CD4-positive, alpha-beta T cell treated with Interleukin-15 for 1 hour (primary cell): ENCODE measurements at regions not wholly inside any gene's neighbourhood (a gene's known extent, or its start where the extent isn't known, plus 50 kb on each side); places are given as distances from the start of the nearest gene placed in this dataset.

Experiments used
- DNase-seq: peaks from one replicate; pipeline ENCODE4 v3.0.0-alpha.2; 2020

DNA sequence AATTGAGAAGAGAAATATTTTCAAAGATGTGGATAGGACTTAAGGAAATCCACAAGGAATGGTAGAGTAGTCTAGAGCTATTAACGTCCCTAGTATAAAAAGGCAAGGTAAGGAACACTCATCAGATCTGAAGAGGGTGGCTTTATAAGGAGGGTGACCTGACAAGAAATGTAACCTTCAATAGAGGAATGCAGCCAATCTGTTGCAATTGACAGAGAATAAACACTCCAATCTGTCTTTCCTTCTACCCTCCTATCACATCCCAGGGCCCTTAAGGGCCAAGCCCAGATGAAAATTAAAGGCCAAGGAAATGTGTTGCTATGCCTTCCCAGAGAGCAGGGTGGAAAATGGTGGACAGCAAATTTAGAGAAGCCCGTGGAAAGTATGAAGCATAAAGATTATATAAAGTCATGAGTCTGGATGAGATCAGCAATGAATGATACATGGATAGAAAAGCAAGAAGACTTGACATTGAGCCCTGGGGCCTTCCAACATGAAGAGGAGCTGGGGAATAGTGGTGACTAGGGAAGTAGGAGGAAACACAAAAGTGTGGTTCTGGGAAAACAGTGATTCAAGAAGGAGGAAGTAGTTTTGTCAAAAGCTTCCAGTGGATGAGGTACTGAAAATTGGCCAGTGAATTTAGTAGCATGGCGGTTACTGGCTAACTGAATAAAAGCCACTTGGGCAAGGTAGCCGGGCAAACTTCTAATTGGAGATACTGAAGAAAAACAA is 270.6 kb upstream of the TANK start:
- no peak for DNase-seq

DNA sequence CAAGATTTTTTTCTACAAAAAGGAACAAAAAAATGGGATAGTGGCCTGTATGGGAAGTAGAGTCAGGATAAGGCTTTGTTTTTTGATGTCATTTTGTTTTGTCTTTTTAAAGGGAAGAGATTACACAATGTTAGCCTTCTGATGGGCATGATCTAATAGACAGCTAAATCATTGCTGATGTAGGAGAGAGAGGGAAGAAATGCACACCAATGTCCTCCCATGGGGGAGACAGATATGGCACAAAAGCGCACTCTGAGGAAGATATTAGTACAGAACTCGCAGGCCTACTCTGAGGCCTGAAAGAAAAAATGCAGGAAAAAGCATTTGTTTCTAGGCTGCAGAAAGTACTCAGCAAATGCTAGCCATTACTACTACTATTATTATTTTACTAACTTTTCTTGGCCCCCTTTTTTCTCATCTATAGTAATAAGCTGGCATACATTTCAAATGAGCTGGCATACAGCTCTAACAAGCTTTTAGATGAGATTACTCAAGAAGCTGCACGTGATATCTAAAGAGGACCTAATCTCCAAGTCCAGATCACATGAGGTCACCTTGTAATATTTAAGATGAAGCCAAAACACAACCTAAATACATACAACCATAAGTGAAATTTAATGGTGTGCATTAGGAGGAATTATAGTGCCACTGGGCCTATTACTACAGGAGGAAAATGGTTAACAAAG is 269.4 kb upstream of the TANK start:
- no peak for DNase-seq

DNA sequence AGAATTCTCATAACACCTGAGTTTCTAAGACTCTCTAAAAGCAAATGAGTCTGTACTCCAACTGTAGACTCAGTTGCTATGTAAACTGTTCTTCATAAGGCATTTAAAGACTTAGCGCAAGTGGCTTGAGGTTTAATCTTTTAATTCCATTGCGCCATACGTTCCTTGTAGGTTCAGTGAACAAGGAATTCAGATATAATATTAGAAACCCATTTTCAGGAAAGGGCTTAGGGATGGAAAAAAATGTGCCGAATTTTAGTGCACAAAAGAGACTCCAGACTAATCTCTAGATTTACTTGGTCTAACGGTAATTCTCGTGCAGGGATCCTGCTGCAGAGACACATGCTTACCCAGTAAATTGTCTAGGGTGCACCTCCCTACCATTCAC is 268.9 kb upstream of the TANK start:
- DNase-seq = no peak

DNA sequence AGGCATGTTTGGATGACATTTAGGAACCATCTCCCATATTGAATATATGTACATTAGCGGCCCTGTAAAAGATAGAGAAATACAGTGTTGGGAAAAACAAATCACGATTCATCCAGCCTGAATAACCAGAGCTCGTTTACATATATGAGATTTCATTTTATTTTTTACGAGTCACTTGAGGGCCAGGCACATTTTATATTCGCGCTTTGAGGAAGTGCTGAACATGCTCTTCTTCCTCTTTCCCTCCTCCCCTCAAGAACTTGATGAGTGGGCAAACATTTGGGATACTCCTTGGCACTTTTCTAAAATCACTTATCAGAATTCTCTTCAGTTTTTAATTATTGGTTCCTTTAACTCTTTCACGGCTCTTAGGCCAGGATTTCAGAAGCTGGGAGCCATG is 268.0 kb upstream of the TANK start:
- DNase-seq = no peak

DNA sequence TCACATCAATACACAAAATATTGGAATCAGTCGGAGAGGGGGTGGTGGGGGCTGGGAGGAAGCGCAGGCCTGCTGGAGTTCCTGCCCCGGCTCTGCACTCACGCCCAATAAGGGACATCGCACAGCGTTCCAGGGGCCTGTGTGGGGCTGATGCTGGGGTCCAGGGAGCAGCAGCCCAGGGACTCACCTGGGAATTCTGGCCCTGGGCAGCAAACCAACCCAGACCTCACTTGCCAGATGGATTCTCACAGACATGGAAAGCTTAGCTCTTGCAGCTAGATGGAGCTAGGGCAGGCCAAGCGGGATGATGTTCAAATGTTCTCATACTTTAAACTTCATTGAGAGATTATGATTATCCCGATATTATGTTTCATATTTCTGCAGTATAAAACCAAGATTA is 266.6 kb upstream of the TANK start:
- no peak for DNase-seq

DNA sequence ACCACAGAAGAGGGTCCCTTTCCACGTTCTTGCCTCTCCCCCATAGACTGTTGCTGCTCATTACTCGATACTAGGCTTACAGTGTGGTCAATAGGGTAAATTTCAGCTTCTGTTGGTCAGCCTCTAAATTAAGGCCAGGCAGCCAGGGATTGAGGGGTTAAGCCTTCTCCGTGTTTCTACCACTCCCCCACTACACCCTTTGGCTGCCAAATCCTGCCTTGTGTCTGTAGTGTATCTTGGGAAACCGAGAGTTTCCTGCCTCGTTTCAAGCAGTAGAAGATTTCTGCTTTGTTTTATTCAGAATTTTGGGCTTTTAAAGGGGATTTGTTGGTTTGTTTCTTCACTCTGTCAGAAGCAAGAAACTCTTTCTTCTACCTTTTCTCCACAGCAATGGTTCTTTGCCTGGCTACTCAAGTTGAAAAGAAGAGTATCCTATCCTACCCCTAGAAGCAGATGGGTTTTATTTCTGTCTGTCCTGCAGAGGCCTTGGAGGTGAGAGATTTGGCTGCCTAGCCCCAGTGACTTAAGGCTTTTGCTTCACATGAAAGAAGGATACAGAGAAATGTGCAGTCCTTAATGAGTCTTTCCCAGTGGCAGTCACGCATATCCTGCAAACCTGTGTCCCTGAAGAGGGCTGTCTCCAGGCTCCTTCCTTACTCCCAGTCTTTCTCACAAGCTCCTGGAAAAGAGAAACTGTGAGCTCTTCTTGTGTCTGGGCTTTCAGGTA is 261.5 kb upstream of the TANK start:
- DNase-seq = no peak

DNA sequence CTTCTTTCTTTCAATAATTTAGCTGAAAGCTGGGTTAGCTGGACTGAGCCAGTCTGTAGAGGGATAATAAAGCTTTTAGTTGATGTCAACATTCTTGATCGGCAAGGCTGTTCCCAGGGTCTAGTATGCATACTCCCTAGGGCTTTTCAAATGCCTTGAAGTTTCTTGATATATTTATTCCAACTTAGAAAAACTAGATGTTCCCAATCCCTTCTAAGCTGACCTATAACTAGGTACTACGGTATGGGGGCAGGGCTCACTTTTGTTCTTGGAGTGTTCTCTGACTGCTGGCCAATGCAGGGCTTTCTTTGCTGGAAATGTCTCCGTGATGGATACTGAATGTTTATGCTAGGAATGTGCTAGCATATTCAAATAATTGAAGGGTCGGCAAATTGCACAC is 258.6 kb upstream of the TANK start:
- DNase-seq = no peak

DNA sequence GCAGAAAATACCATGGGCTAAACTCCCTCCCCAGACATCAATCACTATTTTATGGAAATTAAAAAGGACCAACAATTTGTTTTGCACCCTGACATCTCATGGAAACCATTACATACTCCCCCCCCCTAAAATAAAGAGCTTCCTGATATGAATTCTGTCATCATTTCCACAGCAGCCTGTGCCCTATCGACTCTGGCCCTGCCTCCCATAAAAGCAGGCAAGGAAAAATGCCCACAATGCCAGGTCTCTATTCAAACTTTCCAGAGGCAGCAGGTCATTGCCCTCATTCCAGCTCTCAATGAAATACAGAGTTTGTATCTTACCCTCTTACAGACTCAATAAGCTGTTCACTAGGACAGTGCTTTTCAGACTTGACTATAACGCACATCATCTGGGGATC is 254.4 kb upstream of the TANK start:
- no peak for DNase-seq

DNA sequence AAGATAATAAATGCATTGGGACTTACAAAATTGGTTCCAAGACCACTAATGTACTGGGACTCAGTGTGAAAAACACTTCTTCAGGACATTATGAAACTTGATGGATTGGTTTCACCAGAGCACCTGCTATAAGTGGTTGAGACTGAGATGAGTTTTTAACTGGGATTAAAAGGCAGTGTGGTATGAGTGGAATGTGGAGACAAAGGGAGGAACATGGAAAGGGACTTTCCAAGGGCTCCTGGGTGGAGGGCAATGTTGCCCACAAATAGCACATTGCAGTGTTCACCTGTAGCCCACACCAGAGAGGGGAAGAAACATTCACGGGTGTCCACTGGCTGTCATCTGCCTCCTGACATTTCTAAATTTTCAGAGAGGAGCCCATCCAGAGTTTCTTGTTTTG is 253.3 kb upstream of the TANK start:
- no peak for DNase-seq

DNA sequence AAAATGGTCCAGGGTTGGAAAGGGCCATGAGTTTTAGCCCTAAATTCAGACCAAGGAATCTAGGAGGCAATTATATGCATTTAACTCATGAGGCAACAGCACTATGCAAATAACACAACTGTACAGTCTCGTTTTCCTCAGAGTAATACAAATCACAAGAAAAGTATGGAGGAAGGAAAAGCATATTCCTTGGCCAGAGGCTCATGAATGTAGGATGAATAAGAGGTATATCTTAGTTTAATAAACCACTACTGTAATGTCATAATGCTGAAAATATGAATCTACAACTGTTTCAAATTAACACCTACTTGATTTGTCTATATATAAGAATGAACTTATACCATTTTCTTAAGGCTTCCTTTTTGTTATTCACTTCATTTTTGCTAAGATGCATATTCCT is 252.5 kb upstream of the TANK start:
- no peak for DNase-seq

DNA sequence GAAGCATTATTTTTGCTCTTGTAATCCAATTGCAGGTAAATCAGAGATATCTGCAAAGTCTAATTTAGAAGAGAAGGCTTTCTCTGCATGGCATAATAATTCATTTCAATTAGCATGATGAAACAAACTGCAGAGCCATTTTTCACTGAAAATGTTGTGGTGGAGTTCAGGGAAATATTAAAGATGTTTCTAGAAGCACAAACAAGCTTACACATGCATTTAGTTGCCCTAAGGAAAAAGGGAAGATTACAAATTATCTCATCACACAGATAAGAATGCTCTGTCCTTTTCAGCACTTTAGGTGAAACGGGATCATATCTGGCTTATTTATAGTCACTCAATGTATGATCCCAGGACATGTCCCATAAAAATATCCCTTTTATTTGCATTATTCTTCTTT is 252.1 kb upstream of the TANK start:
- no peak for DNase-seq

DNA sequence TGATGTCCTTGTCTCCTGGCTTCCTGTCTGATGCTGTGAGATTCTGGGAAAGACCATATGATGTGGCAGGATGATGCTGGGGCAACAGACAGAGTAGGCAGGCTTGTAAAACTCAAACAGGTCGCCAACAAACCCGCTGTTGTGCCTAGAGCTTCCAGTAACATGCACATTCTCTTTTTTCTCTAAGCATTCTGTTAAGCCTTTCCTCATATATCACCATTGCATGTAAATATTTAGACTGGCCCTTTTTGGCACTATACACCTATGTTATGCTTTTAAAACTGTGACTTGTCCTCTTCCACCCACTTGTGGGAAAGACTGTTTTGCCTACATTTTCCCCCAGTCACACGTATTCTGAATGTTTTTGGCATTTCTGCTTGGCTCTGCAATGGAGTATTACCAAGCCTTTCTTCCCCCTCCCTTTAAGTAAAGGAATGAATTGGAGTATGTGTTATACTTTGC is 250.4 kb upstream of the TANK start:
- DNase-seq = no peak

DNA sequence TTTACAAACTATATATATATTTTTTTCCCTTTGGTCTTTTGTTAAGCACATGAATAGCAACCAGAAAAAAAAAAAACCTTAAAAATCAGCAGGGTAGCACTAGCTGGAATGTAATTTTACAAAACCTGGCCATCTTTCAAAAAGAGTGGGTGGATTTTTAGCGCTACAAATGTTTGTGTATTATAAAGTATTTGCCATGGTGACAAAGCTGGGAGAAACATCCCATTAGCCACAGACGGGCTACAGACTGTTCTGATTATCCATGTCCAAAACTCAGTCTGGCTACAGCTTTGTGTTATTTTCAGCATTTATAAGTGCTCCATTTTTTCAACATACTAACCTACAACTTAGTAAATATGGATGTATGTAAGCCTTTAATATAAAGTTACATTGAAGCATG is 249.5 kb upstream of the TANK start:
- DNase-seq = no peak

DNA sequence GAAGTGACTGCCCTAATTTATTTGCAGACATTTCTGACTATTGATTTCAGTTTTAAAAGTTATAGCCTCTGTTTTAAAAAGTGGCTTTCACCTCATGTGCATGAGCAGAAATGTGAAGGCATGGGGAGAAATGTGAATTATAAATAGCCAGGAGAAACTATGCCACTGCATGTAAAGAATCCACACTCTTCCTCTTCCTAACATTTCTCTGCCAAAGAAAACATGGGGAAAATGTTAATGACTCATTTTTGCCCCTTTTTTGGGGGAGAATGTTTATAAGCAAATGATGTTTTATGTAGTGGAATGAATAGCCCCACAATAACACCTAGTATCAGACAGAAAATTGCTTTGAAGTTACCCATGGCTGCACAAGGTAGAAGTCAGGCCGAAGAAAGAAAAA is 249.0 kb upstream of the TANK start:
- no peak for DNase-seq

DNA sequence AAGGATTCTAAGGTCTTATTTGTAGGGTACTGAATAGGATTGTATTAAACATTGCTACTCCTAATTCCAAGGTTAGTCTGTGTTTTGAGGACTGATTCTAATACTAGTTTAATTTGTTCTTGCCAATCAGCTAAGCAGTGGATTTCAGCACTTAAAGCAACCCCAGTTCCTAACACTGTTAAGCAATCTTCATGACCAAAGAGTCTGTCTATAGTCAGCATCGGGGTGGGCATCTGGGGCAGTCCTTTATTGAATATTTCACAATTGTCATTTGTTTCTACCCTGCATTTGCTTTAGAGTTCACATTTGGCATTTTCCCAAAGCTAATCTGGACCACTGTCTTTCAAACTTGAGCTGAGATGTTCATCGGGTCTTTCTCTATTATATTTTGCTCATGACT is 248.0 kb upstream of the TANK start:
- no peak for DNase-seq

DNA sequence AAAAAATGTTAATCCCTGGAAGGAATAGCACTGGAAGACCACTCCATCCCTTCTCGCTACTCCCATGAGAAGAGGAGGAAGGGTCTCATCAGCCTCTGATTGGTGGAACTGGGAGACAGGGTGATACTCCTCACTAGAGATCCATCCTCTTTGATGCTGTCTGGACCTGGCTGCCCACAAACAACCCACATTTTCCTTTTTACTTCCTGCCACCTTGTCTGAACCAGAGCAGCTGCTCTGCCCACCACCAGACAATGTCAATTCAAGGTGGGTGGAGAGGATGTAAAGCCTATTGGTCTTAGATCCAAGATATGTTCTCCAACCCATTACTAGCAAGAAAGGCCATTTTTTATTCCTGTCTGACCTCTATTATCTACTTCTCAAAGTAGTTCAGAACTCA is 246.9 kb upstream of the TANK start:
- no peak for DNase-seq

DNA sequence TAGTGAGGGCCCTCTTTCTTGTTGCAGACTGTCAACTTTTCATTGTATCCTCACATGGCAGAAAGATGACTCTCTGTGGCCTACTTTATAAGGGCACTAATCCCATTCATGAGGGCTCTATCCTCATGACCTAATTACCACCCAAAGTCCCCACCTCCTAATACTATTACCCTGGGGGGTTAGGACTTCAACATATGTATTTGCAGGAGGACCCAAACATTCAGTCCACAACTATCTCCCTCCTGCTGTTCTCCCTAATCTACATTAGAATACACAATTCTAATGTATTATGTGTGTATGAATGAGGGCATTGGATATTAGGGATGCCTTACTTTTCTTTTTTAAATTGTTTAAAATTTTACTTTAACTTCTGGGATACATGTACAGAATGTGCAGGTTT is 246.0 kb upstream of the TANK start:
- DNase-seq = no peak

DNA sequence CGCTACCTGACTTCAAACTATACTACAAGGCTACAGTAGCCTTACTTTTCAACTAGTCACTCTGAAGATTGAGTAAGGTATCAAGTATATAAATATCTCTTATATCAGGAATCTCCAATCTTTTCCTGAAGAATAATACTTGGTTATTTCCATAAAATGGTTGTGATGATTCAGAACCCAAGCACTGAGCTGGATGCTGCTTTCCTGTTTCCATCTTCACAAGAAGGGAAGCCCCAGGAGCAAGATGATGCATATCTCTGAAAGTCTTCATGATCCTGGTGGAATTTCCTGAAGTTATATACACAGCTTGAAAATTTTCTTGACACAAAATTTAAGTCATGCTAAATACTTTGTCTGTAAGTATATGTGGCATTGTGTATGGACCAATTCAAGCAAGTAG is 243.9 kb upstream of the TANK start:
- no peak for DNase-seq

DNA sequence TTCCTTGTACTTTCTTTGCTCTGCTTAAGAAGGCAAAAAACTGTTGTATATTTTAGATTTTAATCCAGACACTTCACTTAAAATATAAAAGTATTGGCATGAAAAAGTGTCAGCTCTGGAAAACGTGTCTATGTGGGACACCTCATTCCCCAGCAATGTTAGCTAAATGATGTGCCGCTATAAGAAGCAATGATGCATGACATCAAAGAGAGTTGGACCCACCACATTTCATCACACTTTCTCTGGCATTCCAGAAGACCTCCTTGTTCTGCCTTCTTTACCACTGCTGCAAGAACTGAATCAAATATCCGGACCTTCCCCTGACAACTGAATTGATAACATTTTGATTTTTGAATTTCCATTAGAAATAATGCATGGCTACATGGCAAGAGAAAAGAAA is 242.4 kb upstream of the TANK start:
- DNase-seq = no peak

DNA sequence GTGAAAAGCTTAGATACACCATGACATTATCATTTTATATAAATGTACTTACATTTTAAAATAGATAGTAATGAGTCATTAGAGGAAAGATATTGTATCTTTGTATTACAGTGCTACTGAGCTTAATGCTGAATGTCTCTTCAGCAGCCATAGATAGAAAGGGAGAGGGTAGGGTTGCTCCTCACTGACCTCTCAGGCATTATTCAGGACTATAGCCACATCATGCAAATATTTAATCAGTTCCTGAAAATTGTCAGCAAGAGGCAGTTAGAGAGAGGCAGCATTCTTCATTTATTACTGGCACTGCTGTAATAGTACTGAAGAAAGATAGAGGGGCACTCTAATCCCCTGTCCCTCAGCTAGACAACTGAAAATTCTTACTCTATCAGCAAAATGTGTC is 242.0 kb upstream of the TANK start:
- DNase-seq = no peak

DNA sequence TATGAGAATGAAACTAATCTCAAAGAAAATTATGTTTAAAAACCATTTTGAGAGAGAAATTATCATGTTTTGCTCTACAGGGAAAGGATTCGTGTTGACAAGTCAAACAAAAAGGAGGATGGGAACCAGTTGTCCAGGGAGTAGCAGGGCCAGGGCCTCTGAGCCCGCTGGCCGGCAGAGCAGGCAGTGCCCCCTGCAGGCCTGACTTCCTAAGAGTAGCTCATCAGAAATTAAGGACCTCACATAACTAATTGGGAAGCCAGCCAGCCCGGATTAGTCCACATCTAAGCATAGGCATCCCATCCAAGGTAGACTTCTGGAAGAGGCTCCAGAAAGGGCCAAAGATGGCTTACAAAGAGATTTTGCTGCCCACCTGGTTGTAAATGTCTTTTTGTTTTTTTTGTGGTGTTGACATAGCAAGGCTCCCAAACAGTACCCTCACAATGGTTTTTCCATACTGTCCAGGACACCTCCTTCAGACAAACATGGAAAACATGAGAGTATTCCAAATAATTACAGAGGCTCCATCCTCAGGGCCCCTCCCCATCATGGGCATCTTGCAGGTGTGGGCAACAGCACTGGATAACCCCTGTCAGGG is 241.2 kb upstream of the TANK start:
- DNase-seq = peak; percentile 42

DNA sequence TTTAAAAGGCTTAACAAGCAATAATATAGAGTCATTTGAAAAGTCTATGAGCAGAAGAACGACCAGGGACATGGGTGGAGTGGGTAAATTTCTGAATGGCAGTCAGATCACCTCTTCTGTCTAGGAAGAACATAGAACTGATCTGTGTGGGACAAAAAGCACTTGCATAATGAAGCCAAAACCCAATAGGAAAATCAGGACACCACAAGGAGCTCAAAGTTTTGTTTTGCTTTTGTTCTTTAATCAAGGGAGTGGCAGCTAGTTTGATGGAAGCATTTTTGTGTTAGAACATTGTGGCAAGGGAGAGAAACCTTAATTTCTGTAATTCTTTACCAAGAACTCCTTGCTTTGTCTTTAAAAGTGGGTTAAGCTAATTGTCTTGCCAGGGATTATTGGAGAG is 240.2 kb upstream of the TANK start:
- DNase-seq = no peak

DNA sequence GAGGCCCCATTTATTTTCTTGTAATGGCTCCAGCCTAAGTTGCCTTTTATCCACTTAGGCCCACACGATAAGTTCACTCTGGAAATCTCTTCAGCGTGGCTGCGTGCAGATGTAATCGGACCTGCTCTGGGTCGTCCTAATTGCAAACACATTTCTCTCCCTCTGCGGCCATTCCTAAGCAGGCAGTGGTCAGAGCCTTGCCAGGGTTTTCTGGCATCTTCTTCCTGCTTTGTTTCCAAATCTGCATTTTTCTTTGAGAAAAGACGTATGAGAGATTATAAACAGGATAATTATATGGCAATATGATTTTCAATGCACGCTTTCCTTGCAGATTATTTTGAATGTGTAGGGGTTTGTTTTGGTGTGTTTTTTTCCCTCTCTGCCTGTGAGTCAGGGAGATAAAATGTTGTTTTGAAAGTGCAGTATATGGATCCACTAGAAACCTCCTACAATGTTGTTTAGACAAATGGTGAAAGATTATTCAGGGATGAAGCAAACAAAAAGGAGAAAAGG is 239.4 kb upstream of the TANK start:
- no peak for DNase-seq
